Liver (tissue), 8 donors: ENCODE measurements at regions not wholly inside any gene's neighbourhood (a gene's known extent, or its start where the extent isn't known, plus 50 kb on each side); places are given as distances from the start of the nearest gene placed in this dataset.
A peak's percentile ranks its signal among the peaks of the same experiment; 100 is the strongest.

Source experiments
- DNase-seq: peaks from one replicate; pipeline ENCODE4 v3.0.0-alpha.2; 2017; ENCODE audit warnings: low spot score
- H3K27ac ChIP-seq, 2 donors: one replicate each; pipeline ENCODE4 v1.7.0; 2013; ENCODE audit warnings: inconsistent platforms in 2 of 2, low read length in 2 of 2, control low read depth in 1 of 2, low read depth in 1 of 2, mild to moderate bottlenecking in 1 of 2
- H3K27me3 ChIP-seq, 4 donors: one replicate each; pipeline versions ENCODE4 v1.6.1 to v1.7.0; 2013; ENCODE audit warnings: low read length in 3 of 4, inconsistent platforms in 1 of 4, mild to moderate bottlenecking in 1 of 4, moderate library complexity in 1 of 4; ENCODE audit not compliant: control insufficient read depth in 4 of 4, insufficient read depth in 4 of 4
- H3K36me3 ChIP-seq, 4 donors: one replicate each; pipeline versions ENCODE4 v1.6.1 to v1.7.0; 2013; ENCODE audit warnings: low read length in 3 of 4, mild to moderate bottlenecking in 3 of 4, low read depth in 1 of 4, moderate library complexity in 1 of 4; ENCODE audit not compliant: control insufficient read depth in 4 of 4, insufficient read depth in 3 of 4
- H3K4me1 ChIP-seq, 4 donors: one replicate each; pipeline versions ENCODE4 v1.6.1 to v1.7.0; 2013; ENCODE audit warnings: low read length in 3 of 4, mild to moderate bottlenecking in 3 of 4, moderate library complexity in 1 of 4; ENCODE audit not compliant: control insufficient read depth in 4 of 4, insufficient read depth in 4 of 4
- H3K4me3 ChIP-seq, 3 donors: one replicate each; pipeline versions ENCODE4 v1.6.1 to v1.7.0; 2013; ENCODE audit warnings: low read length in 3 of 3, control low read depth in 1 of 3, low read depth in 1 of 3, mild to moderate bottlenecking in 1 of 3
- H3K9ac ChIP-seq, 2 donors: one replicate each; pipeline ENCODE4 v1.7.0; 2013; ENCODE audit warnings: low read length in 2 of 2, mild to moderate bottlenecking in 2 of 2, moderate library complexity in 2 of 2, control low read depth in 1 of 2, low read depth in 1 of 2
- H3K9me3 ChIP-seq, 4 donors: one replicate each; pipeline versions ENCODE4 v1.6.1 to v1.7.0; 2013; ENCODE audit warnings: low read length in 3 of 4; ENCODE audit not compliant: control insufficient read depth in 4 of 4
- EGR1 ChIP-seq, 2 donors: IDR thresholded peaks; 2 replicates each; pipeline ENCODE4 v1.6.1; 2016 to 2018; ENCODE audit warnings: antibody characterized with exemption in 2 of 2, low read depth in 2 of 2
- FOXA1 ChIP-seq: IDR thresholded peaks from 2 replicates; pipeline ENCODE4 v1.6.1; 2016; ENCODE audit warnings: antibody characterized with exemption
- FOXA2 ChIP-seq: IDR thresholded peaks from 2 replicates; pipeline ENCODE4 v1.6.1; 2016; ENCODE audit warnings: antibody characterized with exemption
- GABPA ChIP-seq, 2 donors: IDR thresholded peaks in 1 of 2; conservative IDR thresholded peaks in 1 of 2; 2 replicates each; pipeline ENCODE4 v1.6.1; 2016; ENCODE audit warnings: antibody characterized with exemption in 2 of 2, mild to moderate bottlenecking in 1 of 2, moderate library complexity in 1 of 2
- HNF4A ChIP-seq, 2 donors: conservative IDR thresholded peaks; 2 replicates each; pipeline ENCODE4 v1.6.1; 2016; ENCODE audit warnings: antibody characterized with exemption in 2 of 2, mild to moderate bottlenecking in 2 of 2
- HNF4G ChIP-seq: IDR thresholded peaks from 2 replicates; pipeline ENCODE4 v1.6.1; 2016; ENCODE audit warnings: antibody characterized with exemption
- JUND ChIP-seq, 2 donors: IDR thresholded peaks; 2 replicates each; pipeline ENCODE4 v1.6.1; 2016; ENCODE audit warnings: antibody characterized with exemption in 2 of 2
- NR2F2 ChIP-seq: IDR thresholded peaks from 2 replicates; pipeline ENCODE4 v1.6.1; 2016; ENCODE audit warnings: antibody characterized with exemption
- RAD21 ChIP-seq, 2 donors: IDR thresholded peaks; 2 replicates each; pipeline ENCODE4 v1.6.1; 2016; ENCODE audit warnings: antibody characterized with exemption in 2 of 2, mild to moderate bottlenecking in 2 of 2
- SP1 ChIP-seq: IDR thresholded peaks from 2 replicates; pipeline ENCODE4 v1.6.1; 2018; ENCODE audit warnings: antibody characterized with exemption, mild to moderate bottlenecking
- TAF1 ChIP-seq: conservative IDR thresholded peaks from 2 replicates; pipeline ENCODE4 v1.6.1; 2016; ENCODE audit warnings: antibody characterized with exemption, mild to moderate bottlenecking
- YY1 ChIP-seq: IDR thresholded peaks from 2 replicates; pipeline ENCODE4 v1.6.1; 2016; ENCODE audit warnings: antibody characterized with exemption, mild to moderate bottlenecking
- WGBS: extraction: QIAGEN DNeasy Blood & Tissue Kit; methylation state at CpG from one replicate; pipeline ENCODE4 v1.1.7; 2013; 5-methylcytosine and 5-hydroxymethylcytosine counted together
- TF ChIP-seq, protein P1 (sequence below): IDR thresholded peaks from 2 replicates; pipeline ENCODE4 v1.6.1; 2016; ENCODE audit warnings: antibody characterized with exemption, mild to moderate bottlenecking
- TF ChIP-seq, protein P2 (sequence below): IDR thresholded peaks from 2 replicates; pipeline ENCODE4 v1.6.1; 2016; ENCODE audit warnings: antibody characterized with exemption
- TF ChIP-seq, protein P3 (sequence below): IDR thresholded peaks from 2 replicates; pipeline ENCODE4 v1.6.1; 2016; ENCODE audit warnings: antibody characterized with exemption
- TF ChIP-seq, protein P4 (sequence below): fragments of 150-350 bp; IDR thresholded peaks from 2 replicates; pipeline ENCODE4 v1.5.1; 2017; ENCODE audit warnings: improper control_type of control experiment, low read depth, low read length; ENCODE audit not compliant: missing input control
- donor health status: healthy.
- donor health status: healthy.
- donor health status: healthy.
- donor health status: healthy.
- donor health status: healthy.

DNA sequence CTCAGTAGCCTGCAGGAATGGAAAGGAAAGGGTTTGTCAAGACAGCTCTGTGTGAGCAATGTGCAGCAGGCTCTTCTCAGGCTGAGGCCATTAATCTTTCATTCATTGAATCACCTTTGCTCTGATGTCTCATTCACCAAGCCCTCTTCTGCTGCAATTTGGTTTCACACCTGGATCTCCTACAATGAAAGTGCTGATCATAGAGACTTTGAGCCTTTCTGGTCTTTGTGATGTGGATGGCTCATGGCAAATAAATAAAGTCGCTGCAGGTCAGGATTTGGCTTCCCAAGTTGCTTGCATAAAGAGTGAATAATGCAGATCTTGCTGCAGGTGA lies 95.8 kb upstream of the SPRED2 start:
- DNase-seq = no peak
- H3K4me1 ChIP-seq = no peaks in the 10 kb centered on the region
- no peaks in the 10 kb centered on the region for H3K36me3 ChIP-seq
- H3K27ac ChIP-seq = no peak overlapping the region
- TF ChIP-seq, protein P1, sequence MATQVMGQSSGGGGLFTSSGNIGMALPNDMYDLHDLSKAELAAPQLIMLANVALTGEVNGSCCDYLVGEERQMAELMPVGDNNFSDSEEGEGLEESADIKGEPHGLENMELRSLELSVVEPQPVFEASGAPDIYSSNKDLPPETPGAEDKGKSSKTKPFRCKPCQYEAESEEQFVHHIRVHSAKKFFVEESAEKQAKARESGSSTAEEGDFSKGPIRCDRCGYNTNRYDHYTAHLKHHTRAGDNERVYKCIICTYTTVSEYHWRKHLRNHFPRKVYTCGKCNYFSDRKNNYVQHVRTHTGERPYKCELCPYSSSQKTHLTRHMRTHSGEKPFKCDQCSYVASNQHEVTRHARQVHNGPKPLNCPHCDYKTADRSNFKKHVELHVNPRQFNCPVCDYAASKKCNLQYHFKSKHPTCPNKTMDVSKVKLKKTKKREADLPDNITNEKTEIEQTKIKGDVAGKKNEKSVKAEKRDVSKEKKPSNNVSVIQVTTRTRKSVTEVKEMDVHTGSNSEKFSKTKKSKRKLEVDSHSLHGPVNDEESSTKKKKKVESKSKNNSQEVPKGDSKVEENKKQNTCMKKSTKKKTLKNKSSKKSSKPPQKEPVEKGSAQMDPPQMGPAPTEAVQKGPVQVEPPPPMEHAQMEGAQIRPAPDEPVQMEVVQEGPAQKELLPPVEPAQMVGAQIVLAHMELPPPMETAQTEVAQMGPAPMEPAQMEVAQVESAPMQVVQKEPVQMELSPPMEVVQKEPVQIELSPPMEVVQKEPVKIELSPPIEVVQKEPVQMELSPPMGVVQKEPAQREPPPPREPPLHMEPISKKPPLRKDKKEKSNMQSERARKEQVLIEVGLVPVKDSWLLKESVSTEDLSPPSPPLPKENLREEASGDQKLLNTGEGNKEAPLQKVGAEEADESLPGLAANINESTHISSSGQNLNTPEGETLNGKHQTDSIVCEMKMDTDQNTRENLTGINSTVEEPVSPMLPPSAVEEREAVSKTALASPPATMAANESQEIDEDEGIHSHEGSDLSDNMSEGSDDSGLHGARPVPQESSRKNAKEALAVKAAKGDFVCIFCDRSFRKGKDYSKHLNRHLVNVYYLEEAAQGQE = no peak
- TF ChIP-seq HNF4G (no peak), YY1 (no peak), FOXA2 (no peak), JUND (IDR thresholded peaks at IDR 0.05) (no peak), EGR1 (IDR thresholded peaks at IDR 0.05; ENCODE audit: low read depth in 2 of 2) (no peak), RAD21 (IDR thresholded peaks at IDR 0.05) (no peak), SP1 (no peak)
- TF ChIP-seq, protein P2, sequence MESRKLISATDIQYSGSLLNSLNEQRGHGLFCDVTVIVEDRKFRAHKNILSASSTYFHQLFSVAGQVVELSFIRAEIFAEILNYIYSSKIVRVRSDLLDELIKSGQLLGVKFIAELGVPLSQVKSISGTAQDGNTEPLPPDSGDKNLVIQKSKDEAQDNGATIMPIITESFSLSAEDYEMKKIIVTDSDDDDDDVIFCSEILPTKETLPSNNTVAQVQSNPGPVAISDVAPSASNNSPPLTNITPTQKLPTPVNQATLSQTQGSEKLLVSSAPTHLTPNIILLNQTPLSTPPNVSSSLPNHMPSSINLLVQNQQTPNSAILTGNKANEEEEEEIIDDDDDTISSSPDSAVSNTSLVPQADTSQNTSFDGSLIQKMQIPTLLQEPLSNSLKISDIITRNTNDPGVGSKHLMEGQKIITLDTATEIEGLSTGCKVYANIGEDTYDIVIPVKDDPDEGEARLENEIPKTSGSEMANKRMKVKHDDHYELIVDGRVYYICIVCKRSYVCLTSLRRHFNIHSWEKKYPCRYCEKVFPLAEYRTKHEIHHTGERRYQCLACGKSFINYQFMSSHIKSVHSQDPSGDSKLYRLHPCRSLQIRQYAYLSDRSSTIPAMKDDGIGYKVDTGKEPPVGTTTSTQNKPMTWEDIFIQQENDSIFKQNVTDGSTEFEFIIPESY = no peak
- TF ChIP-seq, protein P3, sequence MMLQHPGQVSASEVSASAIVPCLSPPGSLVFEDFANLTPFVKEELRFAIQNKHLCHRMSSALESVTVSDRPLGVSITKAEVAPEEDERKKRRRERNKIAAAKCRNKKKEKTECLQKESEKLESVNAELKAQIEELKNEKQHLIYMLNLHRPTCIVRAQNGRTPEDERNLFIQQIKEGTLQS = no peak
- no peak overlapping the region for H3K9ac ChIP-seq
- no peak overlapping the region for H3K4me3 ChIP-seq
- H3K9me3 ChIP-seq = no peaks in the 10 kb centered on the region
- no peaks in the 10 kb centered on the region for H3K27me3 ChIP-seq
- whole genome bisulfite sequencing = 68% methylated on average over 1 of the region's 1 CpG

DNA sequence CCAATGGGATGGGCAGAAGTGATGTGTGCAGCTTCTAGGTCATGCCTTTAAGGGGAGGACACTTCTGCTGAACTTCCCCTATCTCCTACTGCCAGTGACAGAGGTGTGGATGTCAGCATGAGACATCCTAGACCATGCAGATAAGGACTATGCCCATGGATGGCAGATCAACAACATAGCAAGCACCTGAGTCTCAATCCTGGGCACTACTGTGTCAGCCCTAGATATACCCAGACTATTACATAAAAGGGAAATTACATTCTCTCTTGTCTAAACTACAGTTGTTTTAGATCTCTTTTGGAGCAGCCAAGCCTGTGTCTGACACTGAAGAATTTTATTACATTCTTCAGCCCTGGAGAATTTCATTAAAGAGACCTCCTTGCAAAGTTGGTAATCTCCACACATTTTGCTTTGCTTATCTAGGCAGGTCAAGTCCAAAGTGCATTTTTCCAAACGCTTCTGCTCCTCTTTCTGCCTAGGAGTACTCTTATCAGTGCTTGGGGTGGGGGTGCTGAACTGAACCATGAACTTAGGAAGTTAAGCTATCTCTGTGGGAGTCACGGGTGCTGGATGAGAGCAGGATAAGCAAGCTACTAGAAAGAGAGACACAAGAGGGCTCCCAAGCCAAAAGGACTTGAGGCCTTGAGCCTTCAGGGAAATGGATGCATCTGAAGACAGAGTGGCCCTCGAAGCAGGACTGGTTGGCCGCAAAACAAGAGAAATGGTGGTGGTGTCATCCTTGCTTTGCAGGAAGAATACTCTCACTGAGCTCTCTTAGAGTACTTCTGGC lies 95.2 kb upstream of the SPRED2 start:
- no peaks in the 10 kb centered on the region for H3K4me1 ChIP-seq
- 55% methylated on average over 4 of the region's 4 CpGs for WGBS
- no peak overlapping the region for H3K4me3 ChIP-seq
- H3K36me3 ChIP-seq = no peaks in the 10 kb centered on the region
- DNase-seq = peak; percentile 46
- H3K27ac ChIP-seq = no peak overlapping the region
- no peak overlapping the region for H3K9ac ChIP-seq
- no peaks in the 10 kb centered on the region for H3K9me3 ChIP-seq
- no peaks in the 10 kb centered on the region for H3K27me3 ChIP-seq
- TF ChIP-seq, protein P4, sequence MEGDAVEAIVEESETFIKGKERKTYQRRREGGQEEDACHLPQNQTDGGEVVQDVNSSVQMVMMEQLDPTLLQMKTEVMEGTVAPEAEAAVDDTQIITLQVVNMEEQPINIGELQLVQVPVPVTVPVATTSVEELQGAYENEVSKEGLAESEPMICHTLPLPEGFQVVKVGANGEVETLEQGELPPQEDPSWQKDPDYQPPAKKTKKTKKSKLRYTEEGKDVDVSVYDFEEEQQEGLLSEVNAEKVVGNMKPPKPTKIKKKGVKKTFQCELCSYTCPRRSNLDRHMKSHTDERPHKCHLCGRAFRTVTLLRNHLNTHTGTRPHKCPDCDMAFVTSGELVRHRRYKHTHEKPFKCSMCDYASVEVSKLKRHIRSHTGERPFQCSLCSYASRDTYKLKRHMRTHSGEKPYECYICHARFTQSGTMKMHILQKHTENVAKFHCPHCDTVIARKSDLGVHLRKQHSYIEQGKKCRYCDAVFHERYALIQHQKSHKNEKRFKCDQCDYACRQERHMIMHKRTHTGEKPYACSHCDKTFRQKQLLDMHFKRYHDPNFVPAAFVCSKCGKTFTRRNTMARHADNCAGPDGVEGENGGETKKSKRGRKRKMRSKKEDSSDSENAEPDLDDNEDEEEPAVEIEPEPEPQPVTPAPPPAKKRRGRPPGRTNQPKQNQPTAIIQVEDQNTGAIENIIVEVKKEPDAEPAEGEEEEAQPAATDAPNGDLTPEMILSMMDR = no peak
- TF ChIP-seq GABPA (IDR thresholded peaks at IDR 0.05 in 1 of 2, conservative IDR thresholded peaks at IDR 0.05 in 1 of 2) (no peak), FOXA1 (no peak), RAD21 (IDR thresholded peaks at IDR 0.05) (peak in 1 of 2 donors; percentile 43), NR2F2 (peak; percentile 25), FOXA2 (no peak), TAF1 (no peak), JUND (IDR thresholded peaks at IDR 0.05) (no peak), SP1 (peak; percentile 43), EGR1 (IDR thresholded peaks at IDR 0.05; ENCODE audit: low read depth in 2 of 2) (no peak), HNF4A (conservative IDR thresholded peaks at IDR 0.05) (peak; percentile 69 to 87)
- TF ChIP-seq, protein P1 = no peak
- TF ChIP-seq, protein P2 = no peak
- TF ChIP-seq, protein P3 = no peak
